Heart left ventricle (tissue), 16 donors: ENCODE measurements at regions not wholly inside any gene's neighbourhood (a gene's known extent, or its start where the extent isn't known, plus 50 kb on each side); places are given as distances from the start of the nearest gene placed in this dataset.

Source experiments
- ATAC-seq, 4 donors: fragments of 200-7000 bp; cut with Tn5 transposase; one replicate each; pipeline ENCODE4 v1.9.1; 2020 to 2022; ENCODE audit warnings: moderate library complexity in 4 of 4, mild to moderate bottlenecking in 3 of 4, moderate number of reproducible peaks in 1 of 4
- DNase-seq, 5 donors: peaks; one replicate each; pipeline ENCODE4 v3.0.0-alpha.2; 2020
- H3K27ac ChIP-seq, 12 donors: fragments of 200-600 bp; sonication (generic) in 4 of 12; one replicate each; pipeline versions ENCODE4 v1.5.0 to v1.8.0; 2016 to 2022; ENCODE audit warnings: mild to moderate bottlenecking in 2 of 12
- H3K27me3 ChIP-seq, 9 donors: fragments of 200-600 bp; sonication (generic) in 2 of 9; one replicate each; pipeline versions ENCODE4 v1.5.1 to v1.8.0; 2016 to 2022; ENCODE audit warnings: mild to moderate bottlenecking in 3 of 9
- H3K36me3 ChIP-seq, 9 donors: fragments of 200-600 bp; sonication (generic) in 2 of 9; one replicate each; pipeline versions ENCODE4 v1.5.0 to v1.8.0; 2018 to 2022; ENCODE audit warnings: mild to moderate bottlenecking in 2 of 9
- H3K4me1 ChIP-seq, 12 donors: fragments of 200-600 bp; sonication (generic) in 4 of 12; one replicate each; pipeline versions ENCODE4 v1.5.0 to v1.8.0; 2016 to 2022; ENCODE audit warnings: mild to moderate bottlenecking in 3 of 12
- H3K4me3 ChIP-seq, 12 donors: fragments of 200-600 bp; sonication (generic) in 4 of 12; one replicate each; pipeline versions ENCODE4 v1.5.0 to v1.8.0; 2017 to 2022; ENCODE audit warnings: mild to moderate bottlenecking in 9 of 12, moderate library complexity in 4 of 12
- H3K9me3 ChIP-seq, 12 donors: fragments of 200-600 bp; sonication (generic) in 4 of 12; one replicate each; pipeline versions ENCODE4 v1.5.0 to v1.8.0; 2016 to 2022; ENCODE audit warnings: mild to moderate bottlenecking in 1 of 12
- POLR2A ChIP-seq, 2 donors: fragments of 450-650 bp; IDR thresholded peaks; one replicate each; pipeline ENCODE4 v1.6.1; 2017; ENCODE audit warnings: antibody characterized with exemption in 2 of 2, mild to moderate bottlenecking in 2 of 2, moderate library complexity in 2 of 2
- WGBS, 4 donors: extraction: QIAGEN DNeasy Blood & Tissue Kit in 2 of 4; methylation state at CpG; one replicate each; pipeline versions ENCODE4 v1.1.5 to v1.1.7; 2013 to 2018; 5-methylcytosine and 5-hydroxymethylcytosine counted together
- intact Hi-C, 10 donors: fragments of 100-400 bp; cut with DNase I; formaldehyde crosslinking; loops; one replicate each; pipeline versions ENCODE4 v1.11.1 to v1.14.2; 2022
- TF ChIP-seq, protein P1 (sequence below), 12 donors: fragments of 200-600 bp; sonication (generic) in 4 of 12; IDR thresholded peaks; one replicate each; pipeline versions ENCODE4 v1.5.0 to v1.8.0; 2018 to 2022; ENCODE audit warnings: antibody characterized with exemption in 12 of 12, mild to moderate bottlenecking in 5 of 12
- donor health status: ischemic (EF 13 %, LVEDD 7.1; RV severe dilation, severe dysfunction).
- donor health status: healthy with polysubstance abuse.
- donor health status: DM: no; HTN: yes; CAD: no.
- donor health status: DM: no; HTN: no; CAD: no.
- donor health status: ischemic (EF 25% LVEDD 6.9; RV normal size, moderate dysfunction).
- donor health status: ischemic (EF 25% LVEDD 5.7; RV mildly dilated, moderate dysfunction).
- donor health status: healthy.
- donor health status: DM: yes; HTN: yes; CAD: no.
- donor health status: ischemic (EF 35%, LVEDD 5.7; RV mildly dilated, moderate dysfunction).
- donor health status: nonischemic (EF 11% LVEDD 7.7; RV severe dilation, severe dysfunction).
- donor health status: DM: yes; HTN: yes; CAD: no.
- donor health status: PGD.
- donor health status: ischemic (EF 29% LVEDD 5.4; RV normal size, mild dysfunction).
- donor health status: nonischemic (EF 23%, LVEDD 6.1; RV moderate dilation, normal function).

DNA sequence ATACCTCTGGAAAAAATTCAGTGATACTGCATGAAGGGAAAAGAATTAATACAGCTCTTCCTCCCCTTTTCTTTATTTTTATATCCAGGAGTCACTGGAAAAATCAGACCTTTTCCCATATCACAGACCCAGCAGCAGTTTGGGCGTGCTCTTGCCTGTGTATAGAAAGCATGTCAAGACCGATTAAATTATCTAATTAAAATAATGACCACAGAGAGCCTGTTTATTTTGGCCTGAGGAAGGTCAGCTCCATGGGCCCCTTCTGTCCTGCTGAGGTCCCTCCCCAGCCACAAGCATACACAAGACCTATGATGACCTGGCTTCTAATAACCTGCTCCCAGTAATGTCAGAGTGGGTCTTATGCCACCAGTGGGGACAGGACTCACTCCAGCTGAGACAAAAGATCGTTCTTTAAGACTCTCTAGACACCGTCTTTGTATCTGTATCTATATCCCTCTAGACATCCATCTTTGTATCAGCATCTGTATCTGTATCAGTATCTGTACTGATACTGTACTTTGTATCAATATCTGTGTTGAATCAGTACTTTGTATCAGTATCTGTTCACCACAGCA lies 147.8 kb downstream of the VAPA start:
- no peak for ATAC-seq
- TF ChIP-seq, protein P1, sequence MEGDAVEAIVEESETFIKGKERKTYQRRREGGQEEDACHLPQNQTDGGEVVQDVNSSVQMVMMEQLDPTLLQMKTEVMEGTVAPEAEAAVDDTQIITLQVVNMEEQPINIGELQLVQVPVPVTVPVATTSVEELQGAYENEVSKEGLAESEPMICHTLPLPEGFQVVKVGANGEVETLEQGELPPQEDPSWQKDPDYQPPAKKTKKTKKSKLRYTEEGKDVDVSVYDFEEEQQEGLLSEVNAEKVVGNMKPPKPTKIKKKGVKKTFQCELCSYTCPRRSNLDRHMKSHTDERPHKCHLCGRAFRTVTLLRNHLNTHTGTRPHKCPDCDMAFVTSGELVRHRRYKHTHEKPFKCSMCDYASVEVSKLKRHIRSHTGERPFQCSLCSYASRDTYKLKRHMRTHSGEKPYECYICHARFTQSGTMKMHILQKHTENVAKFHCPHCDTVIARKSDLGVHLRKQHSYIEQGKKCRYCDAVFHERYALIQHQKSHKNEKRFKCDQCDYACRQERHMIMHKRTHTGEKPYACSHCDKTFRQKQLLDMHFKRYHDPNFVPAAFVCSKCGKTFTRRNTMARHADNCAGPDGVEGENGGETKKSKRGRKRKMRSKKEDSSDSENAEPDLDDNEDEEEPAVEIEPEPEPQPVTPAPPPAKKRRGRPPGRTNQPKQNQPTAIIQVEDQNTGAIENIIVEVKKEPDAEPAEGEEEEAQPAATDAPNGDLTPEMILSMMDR (IDR thresholded peaks at IDR 0.05): no peak
- TF ChIP-seq POLR2A (IDR thresholded peaks at IDR 0.05): no peak
- intact Hi-C loops: no loop called here
- no peaks in the 10 kb centered on the region for H3K27me3 ChIP-seq
- no peaks in the 10 kb centered on the region for H3K36me3 ChIP-seq
- DNase-seq: no peak
- H3K4me3 ChIP-seq: no peak overlapping the region
- peaks cover 0 to 64% (median 38%) of the 10 kb centered on the region in 12 donors for H3K4me1 ChIP-seq
- H3K9me3 ChIP-seq: no peaks in the 10 kb centered on the region
- 68 to 81% (median 77%) methylated on average over 4 of the region's 4 CpGs for WGBS, 4 donors
- peak overlapping the region in 4 of 12 donors; percentile 3 to 57 (median 22) for H3K27ac ChIP-seq

DNA sequence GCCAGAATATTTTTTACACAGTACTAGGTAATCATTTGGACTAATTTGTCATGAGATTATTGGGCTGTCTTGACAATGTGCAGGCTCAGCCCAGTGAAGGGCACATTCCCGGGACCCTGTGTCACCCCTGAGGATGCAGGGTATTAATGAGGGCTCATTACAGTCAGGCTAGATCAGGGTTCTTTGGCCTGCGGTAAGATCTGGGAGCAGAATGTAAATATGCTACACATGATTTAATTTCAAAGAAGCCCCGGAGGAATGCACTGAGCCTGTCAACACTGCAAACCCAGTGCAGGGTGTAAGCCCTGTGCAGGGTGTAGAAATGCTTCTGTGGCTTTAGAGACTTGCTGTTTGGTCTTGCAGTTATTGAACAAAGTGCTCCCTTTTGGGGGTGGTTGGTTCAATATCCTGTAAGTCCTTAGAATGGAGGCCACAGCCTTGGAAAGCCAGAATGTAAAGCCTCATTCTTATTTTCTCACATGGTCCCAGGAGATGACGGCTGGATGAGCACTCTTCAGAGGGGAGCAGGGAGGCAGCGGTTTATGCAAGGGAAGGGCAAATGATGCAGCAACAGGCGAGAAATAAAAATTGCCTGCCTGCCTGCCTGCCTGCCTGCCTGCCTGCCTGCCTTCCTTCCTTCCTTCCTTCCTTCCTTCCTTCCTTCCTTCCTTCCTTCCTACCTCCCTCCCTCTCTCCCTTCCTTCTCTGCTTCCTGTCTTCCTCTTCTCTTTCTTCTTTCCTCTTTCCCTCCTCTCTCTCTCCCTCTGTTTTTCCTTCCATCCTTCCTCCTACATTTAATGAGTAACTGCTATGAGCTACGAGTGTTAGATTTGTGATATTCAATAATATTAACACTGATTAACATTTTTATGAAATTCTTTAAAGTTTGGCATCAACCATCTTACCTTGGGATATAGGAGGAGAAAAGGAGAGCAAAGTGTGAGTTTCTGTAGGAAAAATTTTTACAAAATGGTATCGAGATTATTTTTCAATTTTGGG lies 148.8 kb downstream of the VAPA start:
- WGBS, 4 donors: 65 to 73% (median 72%) methylated on average over 8 of the region's 8 CpGs
- H3K4me1 ChIP-seq: peaks cover 0 to 58% (median 32%) of the 10 kb centered on the region in 12 donors
- ATAC-seq: peak in 3 of 4 donors; percentile 8 to 43 (median 25)

DNA sequence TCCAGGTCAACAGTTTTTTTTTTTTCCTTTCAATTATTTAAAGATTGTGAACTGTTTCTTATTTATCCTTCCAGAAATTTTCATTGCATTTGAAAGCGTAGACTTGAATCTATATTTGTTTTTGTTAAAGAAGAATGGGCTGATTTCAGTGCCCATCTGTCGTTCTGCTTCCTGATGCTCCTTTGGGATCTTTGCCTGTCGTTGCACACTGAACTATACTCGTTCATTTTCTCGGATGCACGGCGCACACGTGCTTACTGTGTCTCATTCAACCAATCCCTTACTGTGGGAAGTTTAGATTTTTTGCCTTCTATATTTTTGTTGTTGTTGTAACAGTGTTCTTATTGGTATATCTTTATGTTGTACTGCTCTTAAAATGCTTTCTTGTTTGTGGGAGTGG lies 149.7 kb downstream of the VAPA start:
- H3K36me3 ChIP-seq: no peaks in the 10 kb centered on the region
- H3K4me3 ChIP-seq: no peak overlapping the region
- peak overlapping the region in 1 of 12 donors; percentile 43 for H3K27ac ChIP-seq
- TF ChIP-seq, protein P1 (IDR thresholded peaks at IDR 0.05): no peak
- no peak for TF ChIP-seq POLR2A (IDR thresholded peaks at IDR 0.05)
- H3K9me3 ChIP-seq: no peaks in the 10 kb centered on the region
- peaks cover 0 to 56% (median 24%) of the 10 kb centered on the region in 12 donors for H3K4me1 ChIP-seq
- DNase-seq (no peak), ATAC-seq (no peak)
- no peaks in the 10 kb centered on the region for H3K27me3 ChIP-seq
- 90 to 95% (median 95%) methylated on average over 8 of the region's 8 CpGs for WGBS, 4 donors
- intact Hi-C loops: no loop called here

More for the DNA sequence above, 148.8 kb downstream of the VAPA start:
- TF ChIP-seq POLR2A (IDR thresholded peaks at IDR 0.05): no peak
- TF ChIP-seq, protein P1 (IDR thresholded peaks at IDR 0.05): no peak
- peak overlapping the region in 2 of 12 donors; percentile 18 to 57 for H3K27ac ChIP-seq
- H3K9me3 ChIP-seq: no peaks in the 10 kb centered on the region
- H3K27me3 ChIP-seq: no peaks in the 10 kb centered on the region
- no peak for DNase-seq
- H3K36me3 ChIP-seq: no peaks in the 10 kb centered on the region
- intact Hi-C loops: no loop called here
- H3K4me3 ChIP-seq: no peak overlapping the region

DNA sequence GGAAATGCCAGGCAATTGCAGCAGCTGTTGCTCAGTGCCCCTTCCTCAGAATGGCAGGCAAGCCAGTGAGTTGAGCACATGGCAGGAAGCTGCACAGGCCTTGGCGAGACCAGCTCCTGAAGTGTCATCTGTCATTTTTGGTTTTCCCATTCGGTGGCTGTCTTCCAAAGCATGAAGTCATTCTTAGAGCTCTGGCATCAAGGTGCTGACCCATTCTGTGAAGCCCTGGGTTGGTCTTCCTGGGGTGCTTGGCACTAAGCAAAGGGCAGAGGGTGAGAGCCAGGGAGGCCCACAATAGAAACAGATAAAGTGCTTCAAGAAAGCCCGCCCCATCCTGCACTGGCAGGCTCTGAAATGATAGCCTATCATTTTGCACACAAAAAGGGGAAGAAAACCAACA lies 150.5 kb downstream of the VAPA start:
- Histone ChIP-seq H3K27ac (peak overlapping the region in 4 of 12 donors; percentile 15 to 65 (median 38)), H3K36me3 (no peaks in the 10 kb centered on the region), H3K9me3 (no peaks in the 10 kb centered on the region), H3K4me3 (no peak overlapping the region), H3K27me3 (no peaks in the 10 kb centered on the region), H3K4me1 (peaks cover 0 to 48% (median 18%) of the 10 kb centered on the region in 12 donors)
- ATAC-seq: peak; percentile 87 to 93 (median 91)
- TF ChIP-seq POLR2A (IDR thresholded peaks at IDR 0.05): no peak
- TF ChIP-seq, protein P1 (IDR thresholded peaks at IDR 0.05): no peak
- DNase-seq: peak in 4 of 5 donors; percentile 61 to 75 (median 70)
- 48 to 69% (median 57%) methylated on average over 2 to 3 of the region's 3 CpGs for WGBS, 4 donors
- intact Hi-C loops: no loop called here
